NB4 (cell line): ENCODE measurements at regions not wholly inside any gene's neighbourhood (a gene's known extent, or its start where the extent isn't known, plus 50 kb on each side); places are given as distances from the start of the nearest gene placed in this dataset.

ENCODE experiments used
- DNase-seq: peaks from one replicate; pipeline ENCODE4 v3.0.0; 2010; ENCODE audit warnings: low read depth
- H3K4me3 ChIP-seq: one replicate; pipeline ENCODE4 v1.5.1; 2011; ENCODE audit warnings: mild to moderate bottlenecking, low read depth, low read length, moderate library complexity
- CTCF ChIP-seq: IDR thresholded peaks from one replicate; pipeline ENCODE4 v1.5.1; 2012; ENCODE audit warnings: low read depth, low read length
- MAX ChIP-seq: IDR thresholded peaks from 2 replicates; pipeline ENCODE4 v1.6.1; 2011; ENCODE audit warnings: low read depth, low read length
- MYC ChIP-seq: IDR thresholded peaks from 2 replicates; pipeline ENCODE4 v1.6.1; 2011; ENCODE audit warnings: low read depth, low read length
- POLR2A ChIP-seq: IDR thresholded peaks from 2 replicates; pipeline ENCODE4 v1.6.1; 2011; ENCODE audit warnings: mild to moderate bottlenecking; ENCODE audit not compliant: insufficient read length; ENCODE audit errors: extremely low read depth

GRCh38 chr10:78570633-78571235 is 498.0 kb upstream of the ZMIZ1 start:
- peak; percentile 8 for DNase-seq
- TF ChIP-seq CTCF (no peak), MAX (no peak), POLR2A (no peak), MYC (no peak)
- no peak overlapping the region for H3K4me3 ChIP-seq

- TF ChIP-seq MYC (no peak), CTCF (no peak), POLR2A (no peak), MAX (no peak)
- no peak for DNase-seq
- no peak overlapping the region for H3K4me3 ChIP-seq
Observed at GRCh38 chr10:78571286-78571685, 497.5 kb upstream of the ZMIZ1 start.

DNA sequence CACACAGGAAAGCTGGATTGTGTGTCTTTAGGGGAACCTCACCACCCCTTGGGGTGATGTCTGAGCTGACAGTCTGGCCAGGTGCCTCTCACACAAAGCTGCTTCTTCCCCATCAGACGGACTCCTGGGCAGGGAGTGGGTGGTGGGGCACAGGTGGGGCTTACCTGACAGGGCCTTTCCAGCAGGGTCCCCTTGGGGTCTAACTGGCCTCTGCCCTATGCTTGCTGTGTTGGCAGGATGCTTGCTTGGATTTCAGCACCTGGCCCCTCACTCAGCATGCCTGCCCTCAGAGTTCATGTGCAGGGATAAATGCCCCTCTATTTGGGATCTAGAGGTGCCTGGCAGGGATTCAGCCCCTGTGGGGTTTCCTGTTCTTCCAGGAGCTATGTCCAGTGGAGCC is 496.9 kb upstream of the ZMIZ1 start:
- H3K4me3 ChIP-seq = no peak overlapping the region

DNA sequence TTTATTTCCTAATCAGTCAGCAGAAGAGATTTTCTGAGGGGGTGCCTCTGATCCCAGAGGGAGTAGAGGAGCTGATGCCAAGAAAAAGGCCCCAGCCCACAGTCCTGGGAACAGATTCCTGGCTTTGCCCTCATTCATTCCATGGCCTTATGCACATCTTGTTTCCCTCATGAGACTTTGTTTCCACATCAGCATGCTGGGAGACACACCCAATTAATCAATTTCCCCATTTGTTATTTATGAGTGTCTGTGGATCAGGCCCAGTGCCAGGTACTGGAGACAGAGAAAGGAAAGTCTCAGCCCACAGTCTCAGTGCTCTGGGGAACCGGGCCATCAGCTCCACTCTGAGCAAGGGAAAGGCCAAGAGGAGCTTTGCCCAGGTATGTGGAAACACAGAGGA is 496.2 kb upstream of the ZMIZ1 start:
- TF ChIP-seq POLR2A (no peak), MAX (no peak), MYC (no peak), CTCF (no peak)
- no peak overlapping the region for H3K4me3 ChIP-seq

More for the DNA sequence above, 496.9 kb upstream of the ZMIZ1 start:
- DNase-seq = no peak
- no peak for TF ChIP-seq CTCF
- no peak for TF ChIP-seq MYC
- no peak for TF ChIP-seq POLR2A
- no peak for TF ChIP-seq MAX

GRCh38 chr10:78574547-78574946 is 494.2 kb upstream of the ZMIZ1 start:
- TF ChIP-seq MYC (no peak), MAX (no peak), POLR2A (no peak), CTCF (no peak)
- no peak for DNase-seq
- H3K4me3 ChIP-seq = no peak overlapping the region

More for the DNA sequence above, 496.2 kb upstream of the ZMIZ1 start:
- DNase-seq = no peak
